Endothelial cell of umbilical vein (primary cell): ENCODE measurements at regions not wholly inside any gene's neighbourhood (a gene's known extent, or its start where the extent isn't known, plus 50 kb on each side); places are given as distances from the start of the nearest gene placed in this dataset.

Source experiments
- BruUV-seq: library from RNA; stranded (reverse); fragments of 400-500 nt; replicated peaks from 2 replicates; lab custom pipeline; 2021; lab: Mats Ljungman, UMichigan
- CTCF ChIA-PET: fragments of 300-600, 350-600 bp; sonication (Branson Sonifier 250); formaldehyde crosslinking; loops from one replicate; lab custom pipeline; 2021; ENCODE audit warnings: antibody characterized with exemption, inconsistent platforms; lab: Charles Lee
- POLR2A ChIA-PET: fragments of 300-600, 350-600 bp; sonication (Branson Sonifier 250); formaldehyde crosslinking; loops from one replicate; lab custom pipeline; 2021; ENCODE audit warnings: antibody characterized with exemption, inconsistent platforms; lab: Charles Lee
- DNase-seq: peaks from one replicate; pipeline ENCODE4 v3.0.0-alpha.2; 2011; ENCODE audit warnings: low read depth, low spot score
- FAIRE-seq: peaks from 2 replicates; lab custom pipeline; 2011; peaks lifted over from hg19 to GRCh38; lab: Jason Lieb, UNC
- H2AFZ ChIP-seq: 2 replicates; pipeline ENCODE4 v1.6.0; 2012; ENCODE audit warnings: low read depth, low read length, control low read depth, inconsistent platforms
- H3K27ac ChIP-seq: 2 replicates; pipeline ENCODE4 v1.5.1; 2011; ENCODE audit warnings: low read depth, mild to moderate bottlenecking, control low read depth, low read length, moderate library complexity; ENCODE audit not compliant: insufficient read depth
- H3K27me3 ChIP-seq, 2 experiments: 2 replicates each; pipeline versions ENCODE4 v1.6.0 to v1.6.1; 2011; ENCODE audit warnings: low read length in 2 of 2, mixed read lengths in 1 of 2; ENCODE audit not compliant: control insufficient read depth in 2 of 2, insufficient read depth in 2 of 2
- H3K36me3 ChIP-seq, 2 experiments: 2 replicates in 1 of 2; 3 replicates in 1 of 2; pipeline ENCODE4 v1.5.1; 2011; ENCODE audit warnings: low read length in 2 of 2, mild to moderate bottlenecking in 1 of 2, moderate library complexity in 1 of 2; ENCODE audit not compliant: control insufficient read depth in 2 of 2, insufficient read depth in 2 of 2; ENCODE audit errors: extremely low read depth in 1 of 2
- H3K4me1 ChIP-seq: 3 replicates; pipeline ENCODE4 v1.5.1; 2011; ENCODE audit warnings: mild to moderate bottlenecking, low read length; ENCODE audit not compliant: control insufficient read depth, insufficient read depth; ENCODE audit errors: extremely low read depth
- H3K4me2 ChIP-seq: 2 replicates; pipeline ENCODE4 v1.6.1; 2011; ENCODE audit warnings: low read length, control low read depth, mixed read lengths; ENCODE audit not compliant: insufficient read depth
- H3K4me3 ChIP-seq, 3 experiments: fragments of 200-600 bp in 1 of 3; sonication (generic), shearing (Covaris generic) in 1 of 3; replicated peaks in 1 of 3; 2 replicates each; pipeline ENCODE4 v1.5.1; 2011 to 2016; ENCODE audit warnings: control low read depth in 3 of 3, low read length in 3 of 3, mild to moderate bottlenecking in 2 of 3, inconsistent platforms in 1 of 3, low read depth in 1 of 3, moderate library complexity in 1 of 3; ENCODE audit not compliant: insufficient read depth in 1 of 3
- H3K79me2 ChIP-seq: 2 replicates; pipeline ENCODE4 v1.6.0; 2012; ENCODE audit warnings: low read length, inconsistent platforms; ENCODE audit not compliant: control insufficient read depth, insufficient read depth
- H3K9ac ChIP-seq: replicated peaks from 2 replicates; pipeline ENCODE3; 2011; ENCODE audit warnings: low read length, control low read depth; ENCODE audit not compliant: insufficient read depth; ENCODE audit errors: extremely low read depth
- H3K9me1 ChIP-seq: replicated peaks from 3 replicates; pipeline ENCODE4 v1.6.0; 2011; ENCODE audit warnings: mild to moderate bottlenecking, low read length; ENCODE audit not compliant: control insufficient read depth, insufficient read depth; ENCODE audit errors: extremely low read depth
- H3K9me3 ChIP-seq: replicated peaks from 2 replicates; pipeline ENCODE4 v1.5.1; 2012; ENCODE audit warnings: low read length, inconsistent platforms; ENCODE audit not compliant: control insufficient read depth, insufficient read depth
- H4K20me1 ChIP-seq: replicated peaks from 2 replicates; pipeline ENCODE3; 2011; ENCODE audit warnings: mild to moderate bottlenecking, low read length; ENCODE audit not compliant: control insufficient read depth, insufficient read depth; ENCODE audit errors: extremely low read depth
- EZH2 ChIP-seq: IDR thresholded peaks from 2 replicates; pipeline ENCODE4 v1.6.1; 2012; ENCODE audit warnings: borderline replicate concordance, low read depth, mild to moderate bottlenecking, moderate library complexity, low read length, inconsistent platforms; ENCODE audit not compliant: severe bottlenecking
- FOS ChIP-seq: IDR thresholded peaks from 2 replicates; pipeline ENCODE4 v1.6.1; 2011; ENCODE audit warnings: mild to moderate bottlenecking, low read length, moderate library complexity, borderline replicate concordance; ENCODE audit not compliant: insufficient read depth
- MAX ChIP-seq: IDR thresholded peaks from 2 replicates; pipeline ENCODE4 v1.6.1; 2011; ENCODE audit not compliant: insufficient read depth, insufficient read length
- MYC ChIP-seq: IDR thresholded peaks from one replicate; pipeline ENCODE4 v1.6.1; 2011; ENCODE audit warnings: mild to moderate bottlenecking, low read depth, low read length
- POLR2A ChIP-seq: IDR thresholded peaks from 2 replicates; pipeline ENCODE4 v1.6.1; 2012; ENCODE audit warnings: low read depth, mild to moderate bottlenecking, control low read depth, low read length
- POLR2AphosphoS5 ChIP-seq: IDR thresholded peaks from 2 replicates; pipeline ENCODE4 v1.6.1; 2012; ENCODE audit warnings: low read depth, mild to moderate bottlenecking, control low read depth, low read length, moderate library complexity; ENCODE audit not compliant: insufficient read depth
- dilution Hi-C: fragments of 300-500 bp; cut with MboI; formaldehyde crosslinking; loops from one replicate; pipeline ENCODE4 v1.15.0; 2019; ENCODE audit warnings: low sequenced_read_pairs; ENCODE audit not compliant: extremely low pct_ligation_motif_present
- intact Hi-C: fragments of 100-400 bp; cut with micrococcal nuclease; formaldehyde crosslinking; loops from one replicate; pipeline ENCODE4 v1.10.0; 2022

GRCh38 chr22:48957987-48958321 lies 869.7 kb downstream of the BRD1 start:
- dilution Hi-C loops (no loop called here), intact Hi-C loops (no loop called here)
- CTCF ChIA-PET = no interaction called here
- H3K4me3 ChIP-seq = no peak overlapping the region
- H3K9me3 ChIP-seq = peaks cover 8% of the 10 kb centered on the region
- no peak overlapping the region for H3K27ac ChIP-seq
- H4K20me1 ChIP-seq = no peaks in the 10 kb centered on the region
- no peak for DNase-seq
- H2AFZ ChIP-seq = no peak overlapping the region
- no peaks in the 10 kb centered on the region for H3K4me1 ChIP-seq
- no TSS peak for BruUV-seq
- H3K9ac ChIP-seq = no peak overlapping the region
- no peak overlapping the region for H3K4me2 ChIP-seq
- no peaks in the 10 kb centered on the region for H3K36me3 ChIP-seq
- H3K9me1 ChIP-seq = no peaks in the 10 kb centered on the region
- no peaks in the 10 kb centered on the region for H3K79me2 ChIP-seq
- no peak for TF ChIP-seq MAX
- TF ChIP-seq MYC = no peak
- no peak for TF ChIP-seq FOS
- no peak for TF ChIP-seq POLR2A
- TF ChIP-seq EZH2 = no peak
- H3K27me3 ChIP-seq = no peaks in the 10 kb centered on the region
- POLR2A ChIA-PET = no interaction called here
- no peak for FAIRE-seq

GRCh38 chr22:48957311-48957986 lies 870.2 kb downstream of the BRD1 start:
- no peaks in the 10 kb centered on the region for H3K36me3 ChIP-seq
- no peak overlapping the region for H2AFZ ChIP-seq
- dilution Hi-C loops (no loop called here), intact Hi-C loops (no loop called here)
- no peaks in the 10 kb centered on the region for H3K4me1 ChIP-seq
- H3K27ac ChIP-seq = no peak overlapping the region
- no peaks in the 10 kb centered on the region for H3K79me2 ChIP-seq
- FAIRE-seq = no peak
- H3K4me2 ChIP-seq = no peak overlapping the region
- H3K9ac ChIP-seq = no peak overlapping the region
- no peak for TF ChIP-seq POLR2AphosphoS5
- POLR2A ChIA-PET = no interaction called here
- no TSS peak for BruUV-seq
- peaks cover 8% of the 10 kb centered on the region for H3K9me3 ChIP-seq
- no peaks in the 10 kb centered on the region for H4K20me1 ChIP-seq
- no peaks in the 10 kb centered on the region for H3K9me1 ChIP-seq
- CTCF ChIA-PET = no interaction called here
- no peak overlapping the region for H3K4me3 ChIP-seq
- no peak for DNase-seq
- H3K27me3 ChIP-seq = no peaks in the 10 kb centered on the region
